ENCODE measurements at regions not wholly inside any gene's neighbourhood (a gene's known extent, or its start where the extent isn't known, plus 50 kb on each side); places are given as distances from the start of the nearest gene placed in this dataset.

- TF ChIP-seq POLR2A (IDR thresholded peaks at IDR 0.05; ENCODE audit: low read depth, low read length) (no peak), POLR2AphosphoS5 (IDR thresholded peaks at IDR 0.05; ENCODE audit: low read depth, low read length) (no peak), TAF1 (IDR thresholded peaks at IDR 0.05; ENCODE audit: low read depth, low read length) (no peak)
These were observed 92.4 kb upstream of the RMDN2 start for GRCh38 chr2:37832590-37833197.

All from GM12891 (cell line).